ENCODE measurements at regions not wholly inside any gene's neighbourhood (a gene's known extent, or its start where the extent isn't known, plus 50 kb on each side); places are given as distances from the start of the nearest gene placed in this dataset.

DNA sequence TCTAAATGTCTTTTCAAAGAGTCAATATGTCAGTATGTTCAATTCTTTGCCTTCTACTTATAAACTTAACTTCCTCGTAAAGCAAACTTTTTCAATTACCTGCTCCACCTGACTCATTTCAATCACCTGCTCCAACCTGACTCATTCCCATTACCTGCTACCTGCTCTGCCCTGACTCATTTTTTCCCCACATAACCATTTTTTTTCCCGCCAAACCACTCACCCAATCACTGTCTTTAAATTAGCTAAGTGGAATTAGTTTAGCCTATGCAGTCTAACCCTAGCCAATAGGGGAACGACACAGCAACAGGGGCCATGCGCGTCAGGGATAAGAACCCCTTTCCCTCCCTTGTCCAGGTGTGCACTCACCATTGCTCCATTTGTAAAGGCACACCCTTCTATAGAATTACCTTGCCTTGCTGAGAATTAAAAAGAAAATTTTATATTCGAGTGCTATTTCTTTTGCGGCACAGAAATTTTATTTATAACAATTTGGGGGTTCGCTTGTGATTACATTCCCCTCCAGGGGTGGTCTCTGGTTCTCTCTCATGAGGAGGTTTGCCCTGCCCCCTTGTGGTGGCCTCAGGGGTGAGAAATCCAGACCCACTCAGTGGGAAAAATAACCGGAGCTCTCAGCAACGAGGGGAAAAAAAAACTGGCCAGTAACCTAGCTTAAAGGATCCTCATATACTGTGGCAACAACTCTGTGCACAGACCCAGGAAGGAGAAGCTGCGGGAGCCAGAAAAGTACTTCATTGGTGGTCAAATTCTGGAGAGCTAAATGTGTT is 193.1 kb downstream of the ZNF486 start:
- TF ChIP-seq, protein P1, sequence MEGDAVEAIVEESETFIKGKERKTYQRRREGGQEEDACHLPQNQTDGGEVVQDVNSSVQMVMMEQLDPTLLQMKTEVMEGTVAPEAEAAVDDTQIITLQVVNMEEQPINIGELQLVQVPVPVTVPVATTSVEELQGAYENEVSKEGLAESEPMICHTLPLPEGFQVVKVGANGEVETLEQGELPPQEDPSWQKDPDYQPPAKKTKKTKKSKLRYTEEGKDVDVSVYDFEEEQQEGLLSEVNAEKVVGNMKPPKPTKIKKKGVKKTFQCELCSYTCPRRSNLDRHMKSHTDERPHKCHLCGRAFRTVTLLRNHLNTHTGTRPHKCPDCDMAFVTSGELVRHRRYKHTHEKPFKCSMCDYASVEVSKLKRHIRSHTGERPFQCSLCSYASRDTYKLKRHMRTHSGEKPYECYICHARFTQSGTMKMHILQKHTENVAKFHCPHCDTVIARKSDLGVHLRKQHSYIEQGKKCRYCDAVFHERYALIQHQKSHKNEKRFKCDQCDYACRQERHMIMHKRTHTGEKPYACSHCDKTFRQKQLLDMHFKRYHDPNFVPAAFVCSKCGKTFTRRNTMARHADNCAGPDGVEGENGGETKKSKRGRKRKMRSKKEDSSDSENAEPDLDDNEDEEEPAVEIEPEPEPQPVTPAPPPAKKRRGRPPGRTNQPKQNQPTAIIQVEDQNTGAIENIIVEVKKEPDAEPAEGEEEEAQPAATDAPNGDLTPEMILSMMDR (IDR thresholded peaks at IDR 0.05) = no peak
- no peak for TF ChIP-seq POLR2A (IDR thresholded peaks at IDR 0.05)
- no peak for TF ChIP-seq POLR2AphosphoS5 (IDR thresholded peaks at IDR 0.05; ENCODE audit: insufficient read depth in 1 of 2, low read depth in 1 of 2)
